Cardiac fibroblast (primary cell): ENCODE measurements at regions not wholly inside any gene's neighbourhood (a gene's known extent, or its start where the extent isn't known, plus 50 kb on each side); places are given as distances from the start of the nearest gene placed in this dataset.

Experiments used
- DNase-seq, 2 donors: peaks; one replicate each; pipeline versions ENCODE4 v3.0.0 to v3.0.0-alpha.2; 2010; ENCODE audit warnings: low read depth in 2 of 2
- H3K4me3 ChIP-seq, 2 donors: replicated peaks in 1 of 2; 1 replicate in 1 of 2; 2 replicates in 1 of 2; pipeline ENCODE4 v1.5.1; 2011; ENCODE audit warnings: low read depth in 2 of 2, low read length in 2 of 2, mild to moderate bottlenecking in 2 of 2, moderate library complexity in 1 of 2
- CTCF ChIP-seq: IDR thresholded peaks from one replicate; pipeline ENCODE4 v1.5.1; 2011; ENCODE audit warnings: low read depth, mild to moderate bottlenecking, low read length, inconsistent platforms

GRCh38 chr4:43132010-43132582 is 239.6 kb downstream of the GRXCR1 start:
- peak; percentile 73 for DNase-seq
- TF ChIP-seq CTCF = peak; percentile 74
- no peak overlapping the region for H3K4me3 ChIP-seq

- no peak for TF ChIP-seq CTCF
- H3K4me3 ChIP-seq = no peak overlapping the region
- DNase-seq = no peak
These were observed 241.1 kb downstream of the GRXCR1 start for GRCh38 chr4:43133566-43133965.

- TF ChIP-seq CTCF = no peak
- DNase-seq = no peak
- no peak overlapping the region for H3K4me3 ChIP-seq
These were observed 244.2 kb downstream of the GRXCR1 start for GRCh38 chr4:43136752-43137151.

GRCh38 chr4:43146198-43146597 is 253.7 kb downstream of the GRXCR1 start:
- no peak overlapping the region for H3K4me3 ChIP-seq
- DNase-seq = no peak
- no peak for TF ChIP-seq CTCF

GRCh38 chr4:43148481-43148880 is 256.0 kb downstream of the GRXCR1 start:
- H3K4me3 ChIP-seq = no peak overlapping the region
- TF ChIP-seq CTCF = no peak
- DNase-seq = no peak

GRCh38 chr4:43163101-43163792 is 270.7 kb downstream of the GRXCR1 start:
- no peak for DNase-seq
- no peak overlapping the region for H3K4me3 ChIP-seq
- TF ChIP-seq CTCF = no peak
